ENCODE measurements at regions not wholly inside any gene's neighbourhood (a gene's known extent, or its start where the extent isn't known, plus 50 kb on each side); places are given as distances from the start of the nearest gene placed in this dataset.

- TF ChIP-seq CTCF (IDR thresholded peaks at IDR 0.05) = no peak
- no peak for TF ChIP-seq EZH2 (IDR thresholded peaks at IDR 0.05)
These were observed 213.3 kb downstream of the OLFM4 start for GRCh38 chr13:53241891-53242348.
